ENCODE measurements at regions not wholly inside any gene's neighbourhood (a gene's known extent, or its start where the extent isn't known, plus 50 kb on each side); places are given as distances from the start of the nearest gene placed in this dataset.
"Not testable (repeated sequence)": the region's sequence is repeated elsewhere in the genome, so short reads cannot be mapped to it uniquely, and the experiment has no call there.

GRCh38 chr2:180829261-180829660 is 151.1 kb upstream of the UBE2E3 start:
- no peak for DNase-seq

- DNase-seq, result no peak
These were observed 151.6 kb upstream of the UBE2E3 start for GRCh38 chr2:180828756-180829155.

GRCh38 chr2:180823546-180824141 is 156.8 kb upstream of the UBE2E3 start:
- DNase-seq, result no peak

GRCh38 chr2:180819106-180819505 is 161.3 kb upstream of the UBE2E3 start:
- DNase-seq, result no peak

- DNase-seq, result not testable (repeated sequence)
These were observed 161.7 kb upstream of the UBE2E3 start for GRCh38 chr2:180818700-180819099.

- DNase-seq, result no peak
These were observed 181.3 kb upstream of the UBE2E3 start for GRCh38 chr2:180799141-180799540.

- DNase-seq, result no peak
These were observed 189.5 kb upstream of the UBE2E3 start for GRCh38 chr2:180790891-180791290.

GRCh38 chr2:180787330-180787729 is 193.1 kb upstream of the UBE2E3 start:
- DNase-seq, result no peak

GRCh38 chr2:180781276-180781675 is 199.1 kb upstream of the UBE2E3 start:
- no peak for DNase-seq

- DNase-seq, result no peak
These were observed 202.1 kb upstream of the UBE2E3 start for GRCh38 chr2:180778291-180778690.

GRCh38 chr2:180776921-180777320 is 203.5 kb upstream of the UBE2E3 start:
- DNase-seq, result no peak

- no peak for DNase-seq
These were observed 204.7 kb upstream of the UBE2E3 start for GRCh38 chr2:180775711-180776110.

GRCh38 chr2:180765316-180765715 is 215.1 kb upstream of the UBE2E3 start:
- DNase-seq, result not testable (repeated sequence)

- no peak for DNase-seq
These were observed 217.0 kb upstream of the UBE2E3 start for GRCh38 chr2:180763263-180763989.

GRCh38 chr2:180761224-180761623 is 219.2 kb upstream of the UBE2E3 start:
- no peak for DNase-seq

- no peak for DNase-seq
These were observed 220.8 kb upstream of the UBE2E3 start for GRCh38 chr2:180759631-180760030.

- DNase-seq, result no peak
These were observed 226.3 kb upstream of the UBE2E3 start for GRCh38 chr2:180753809-180754761.

- DNase-seq, result no peak
These were observed 229.0 kb upstream of the UBE2E3 start for GRCh38 chr2:180751306-180751920.

GRCh38 chr2:180747728-180748127 is 232.7 kb upstream of the UBE2E3 start:
- DNase-seq, result peak; percentile 37

- DNase-seq, result no peak
These were observed 237.0 kb upstream of the UBE2E3 start for GRCh38 chr2:180743401-180743800.

GRCh38 chr2:180742801-180743200 is 237.6 kb upstream of the UBE2E3 start:
- no peak for DNase-seq

GRCh38 chr2:180739070-180739469 is 241.3 kb upstream of the UBE2E3 start:
- DNase-seq, result peak; percentile 61

- DNase-seq, result no peak
These were observed 244.6 kb upstream of the UBE2E3 start for GRCh38 chr2:180735799-180736198.
